Liver (tissue), 3 donors: ENCODE measurements at regions not wholly inside any gene's neighbourhood (a gene's known extent, or its start where the extent isn't known, plus 50 kb on each side); places are given as distances from the start of the nearest gene placed in this dataset.

ENCODE experiments used
- EGR1 ChIP-seq, 2 donors: IDR thresholded peaks; 2 replicates each; pipeline ENCODE4 v1.6.1; 2016 to 2018; ENCODE audit warnings: antibody characterized with exemption in 2 of 2, low read depth in 2 of 2
- FOXA2 ChIP-seq: IDR thresholded peaks from 2 replicates; pipeline ENCODE4 v1.6.1; 2016; ENCODE audit warnings: antibody characterized with exemption
- GABPA ChIP-seq, 2 donors: IDR thresholded peaks in 1 of 2; conservative IDR thresholded peaks in 1 of 2; 2 replicates each; pipeline ENCODE4 v1.6.1; 2016; ENCODE audit warnings: antibody characterized with exemption in 2 of 2, mild to moderate bottlenecking in 1 of 2, moderate library complexity in 1 of 2
- HNF4A ChIP-seq, 2 donors: conservative IDR thresholded peaks; 2 replicates each; pipeline ENCODE4 v1.6.1; 2016; ENCODE audit warnings: antibody characterized with exemption in 2 of 2, mild to moderate bottlenecking in 2 of 2
- RAD21 ChIP-seq, 2 donors: IDR thresholded peaks; 2 replicates each; pipeline ENCODE4 v1.6.1; 2016; ENCODE audit warnings: antibody characterized with exemption in 2 of 2, mild to moderate bottlenecking in 2 of 2
- RXRA ChIP-seq, 2 donors: IDR thresholded peaks; 2 replicates each; pipeline ENCODE4 v1.6.1; 2017 to 2018; ENCODE audit warnings: antibody characterized with exemption in 2 of 2, mild to moderate bottlenecking in 1 of 2
- SP1 ChIP-seq: IDR thresholded peaks from 2 replicates; pipeline ENCODE4 v1.6.1; 2018; ENCODE audit warnings: antibody characterized with exemption, mild to moderate bottlenecking
- TAF1 ChIP-seq: conservative IDR thresholded peaks from 2 replicates; pipeline ENCODE4 v1.6.1; 2016; ENCODE audit warnings: antibody characterized with exemption, mild to moderate bottlenecking
- YY1 ChIP-seq: IDR thresholded peaks from 2 replicates; pipeline ENCODE4 v1.6.1; 2016; ENCODE audit warnings: antibody characterized with exemption, mild to moderate bottlenecking
- TF ChIP-seq, protein P1 (sequence below): IDR thresholded peaks from 2 replicates; pipeline ENCODE4 v1.6.1; 2016; ENCODE audit warnings: antibody characterized with exemption
- TF ChIP-seq, protein P2 (sequence below): fragments of 150-350 bp; IDR thresholded peaks from 2 replicates; pipeline ENCODE4 v1.5.1; 2017; ENCODE audit warnings: improper control_type of control experiment, low read depth, low read length; ENCODE audit not compliant: missing input control
- TF ChIP-seq, protein P3 (sequence below): IDR thresholded peaks from 2 replicates; pipeline ENCODE4 v1.6.1; 2016; ENCODE audit warnings: antibody characterized with exemption, mild to moderate bottlenecking
- TF ChIP-seq, protein P4 (sequence below): IDR thresholded peaks from 2 replicates; pipeline ENCODE4 v1.6.1; 2016; ENCODE audit warnings: antibody characterized with exemption
- TF ChIP-seq, protein P5 (sequence below): IDR thresholded peaks from 2 replicates; pipeline ENCODE4 v1.6.1; 2016; ENCODE audit warnings: antibody characterized with exemption
- donor health status: healthy.
- donor health status: healthy.

DNA sequence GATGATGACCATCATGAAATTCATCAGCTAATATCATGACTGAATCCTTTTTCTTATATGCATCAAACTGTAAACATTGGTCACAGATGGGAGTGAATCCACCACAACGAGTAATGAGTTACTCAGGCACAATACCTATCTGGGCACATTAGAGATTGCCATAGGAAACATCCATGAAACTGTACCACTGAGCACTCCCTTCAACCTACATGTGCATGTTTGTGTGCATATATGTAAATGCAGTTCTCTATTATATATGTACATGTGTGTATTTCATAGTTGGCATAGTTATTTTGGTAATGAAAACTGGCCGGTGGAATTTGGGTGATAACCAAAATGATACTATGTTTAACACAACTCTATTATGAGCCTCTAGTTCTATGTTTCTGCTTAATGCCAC lies 387.3 kb upstream of the ARRDC3 start:
- TF ChIP-seq, protein P1, sequence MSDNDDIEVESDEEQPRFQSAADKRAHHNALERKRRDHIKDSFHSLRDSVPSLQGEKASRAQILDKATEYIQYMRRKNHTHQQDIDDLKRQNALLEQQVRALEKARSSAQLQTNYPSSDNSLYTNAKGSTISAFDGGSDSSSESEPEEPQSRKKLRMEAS: no peak
- TF ChIP-seq, protein P2, sequence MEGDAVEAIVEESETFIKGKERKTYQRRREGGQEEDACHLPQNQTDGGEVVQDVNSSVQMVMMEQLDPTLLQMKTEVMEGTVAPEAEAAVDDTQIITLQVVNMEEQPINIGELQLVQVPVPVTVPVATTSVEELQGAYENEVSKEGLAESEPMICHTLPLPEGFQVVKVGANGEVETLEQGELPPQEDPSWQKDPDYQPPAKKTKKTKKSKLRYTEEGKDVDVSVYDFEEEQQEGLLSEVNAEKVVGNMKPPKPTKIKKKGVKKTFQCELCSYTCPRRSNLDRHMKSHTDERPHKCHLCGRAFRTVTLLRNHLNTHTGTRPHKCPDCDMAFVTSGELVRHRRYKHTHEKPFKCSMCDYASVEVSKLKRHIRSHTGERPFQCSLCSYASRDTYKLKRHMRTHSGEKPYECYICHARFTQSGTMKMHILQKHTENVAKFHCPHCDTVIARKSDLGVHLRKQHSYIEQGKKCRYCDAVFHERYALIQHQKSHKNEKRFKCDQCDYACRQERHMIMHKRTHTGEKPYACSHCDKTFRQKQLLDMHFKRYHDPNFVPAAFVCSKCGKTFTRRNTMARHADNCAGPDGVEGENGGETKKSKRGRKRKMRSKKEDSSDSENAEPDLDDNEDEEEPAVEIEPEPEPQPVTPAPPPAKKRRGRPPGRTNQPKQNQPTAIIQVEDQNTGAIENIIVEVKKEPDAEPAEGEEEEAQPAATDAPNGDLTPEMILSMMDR: no peak
- TF ChIP-seq, protein P3, sequence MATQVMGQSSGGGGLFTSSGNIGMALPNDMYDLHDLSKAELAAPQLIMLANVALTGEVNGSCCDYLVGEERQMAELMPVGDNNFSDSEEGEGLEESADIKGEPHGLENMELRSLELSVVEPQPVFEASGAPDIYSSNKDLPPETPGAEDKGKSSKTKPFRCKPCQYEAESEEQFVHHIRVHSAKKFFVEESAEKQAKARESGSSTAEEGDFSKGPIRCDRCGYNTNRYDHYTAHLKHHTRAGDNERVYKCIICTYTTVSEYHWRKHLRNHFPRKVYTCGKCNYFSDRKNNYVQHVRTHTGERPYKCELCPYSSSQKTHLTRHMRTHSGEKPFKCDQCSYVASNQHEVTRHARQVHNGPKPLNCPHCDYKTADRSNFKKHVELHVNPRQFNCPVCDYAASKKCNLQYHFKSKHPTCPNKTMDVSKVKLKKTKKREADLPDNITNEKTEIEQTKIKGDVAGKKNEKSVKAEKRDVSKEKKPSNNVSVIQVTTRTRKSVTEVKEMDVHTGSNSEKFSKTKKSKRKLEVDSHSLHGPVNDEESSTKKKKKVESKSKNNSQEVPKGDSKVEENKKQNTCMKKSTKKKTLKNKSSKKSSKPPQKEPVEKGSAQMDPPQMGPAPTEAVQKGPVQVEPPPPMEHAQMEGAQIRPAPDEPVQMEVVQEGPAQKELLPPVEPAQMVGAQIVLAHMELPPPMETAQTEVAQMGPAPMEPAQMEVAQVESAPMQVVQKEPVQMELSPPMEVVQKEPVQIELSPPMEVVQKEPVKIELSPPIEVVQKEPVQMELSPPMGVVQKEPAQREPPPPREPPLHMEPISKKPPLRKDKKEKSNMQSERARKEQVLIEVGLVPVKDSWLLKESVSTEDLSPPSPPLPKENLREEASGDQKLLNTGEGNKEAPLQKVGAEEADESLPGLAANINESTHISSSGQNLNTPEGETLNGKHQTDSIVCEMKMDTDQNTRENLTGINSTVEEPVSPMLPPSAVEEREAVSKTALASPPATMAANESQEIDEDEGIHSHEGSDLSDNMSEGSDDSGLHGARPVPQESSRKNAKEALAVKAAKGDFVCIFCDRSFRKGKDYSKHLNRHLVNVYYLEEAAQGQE: no peak
- TF ChIP-seq TAF1: no peak
- TF ChIP-seq, protein P4, sequence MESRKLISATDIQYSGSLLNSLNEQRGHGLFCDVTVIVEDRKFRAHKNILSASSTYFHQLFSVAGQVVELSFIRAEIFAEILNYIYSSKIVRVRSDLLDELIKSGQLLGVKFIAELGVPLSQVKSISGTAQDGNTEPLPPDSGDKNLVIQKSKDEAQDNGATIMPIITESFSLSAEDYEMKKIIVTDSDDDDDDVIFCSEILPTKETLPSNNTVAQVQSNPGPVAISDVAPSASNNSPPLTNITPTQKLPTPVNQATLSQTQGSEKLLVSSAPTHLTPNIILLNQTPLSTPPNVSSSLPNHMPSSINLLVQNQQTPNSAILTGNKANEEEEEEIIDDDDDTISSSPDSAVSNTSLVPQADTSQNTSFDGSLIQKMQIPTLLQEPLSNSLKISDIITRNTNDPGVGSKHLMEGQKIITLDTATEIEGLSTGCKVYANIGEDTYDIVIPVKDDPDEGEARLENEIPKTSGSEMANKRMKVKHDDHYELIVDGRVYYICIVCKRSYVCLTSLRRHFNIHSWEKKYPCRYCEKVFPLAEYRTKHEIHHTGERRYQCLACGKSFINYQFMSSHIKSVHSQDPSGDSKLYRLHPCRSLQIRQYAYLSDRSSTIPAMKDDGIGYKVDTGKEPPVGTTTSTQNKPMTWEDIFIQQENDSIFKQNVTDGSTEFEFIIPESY: no peak
- no peak for TF ChIP-seq HNF4A (conservative IDR thresholded peaks at IDR 0.05)
- TF ChIP-seq SP1: no peak
- TF ChIP-seq, protein P5, sequence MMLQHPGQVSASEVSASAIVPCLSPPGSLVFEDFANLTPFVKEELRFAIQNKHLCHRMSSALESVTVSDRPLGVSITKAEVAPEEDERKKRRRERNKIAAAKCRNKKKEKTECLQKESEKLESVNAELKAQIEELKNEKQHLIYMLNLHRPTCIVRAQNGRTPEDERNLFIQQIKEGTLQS: no peak
- no peak for TF ChIP-seq EGR1 (IDR thresholded peaks at IDR 0.05; ENCODE audit: low read depth in 2 of 2)
- no peak for TF ChIP-seq RAD21 (IDR thresholded peaks at IDR 0.05)
- TF ChIP-seq YY1: no peak
- no peak for TF ChIP-seq FOXA2
- no peak for TF ChIP-seq GABPA (IDR thresholded peaks at IDR 0.05 in 1 of 2, conservative IDR thresholded peaks at IDR 0.05 in 1 of 2)
- TF ChIP-seq RXRA (IDR thresholded peaks at IDR 0.05): no peak
